Fibroblast of peridontal ligament (primary cell): ENCODE measurements at regions not wholly inside any gene's neighbourhood (a gene's known extent, or its start where the extent isn't known, plus 50 kb on each side); places are given as distances from the start of the nearest gene placed in this dataset.
"Not testable (repeated sequence)": the region's sequence is repeated elsewhere in the genome, so short reads cannot be mapped to it uniquely, and the experiment has no call there.

Experiments
- DNase-seq: peaks from one replicate; pipeline ENCODE4 v3.0.0-alpha.2; 2010; ENCODE audit errors: extremely low read depth

- no peak for DNase-seq
These were observed 152.6 kb downstream of the RTL9 start for GRCh38 chrX:110511238-110511637.

GRCh38 chrX:110512341-110512740, 153.7 kb downstream of the RTL9 start:
- no peak for DNase-seq

DNA sequence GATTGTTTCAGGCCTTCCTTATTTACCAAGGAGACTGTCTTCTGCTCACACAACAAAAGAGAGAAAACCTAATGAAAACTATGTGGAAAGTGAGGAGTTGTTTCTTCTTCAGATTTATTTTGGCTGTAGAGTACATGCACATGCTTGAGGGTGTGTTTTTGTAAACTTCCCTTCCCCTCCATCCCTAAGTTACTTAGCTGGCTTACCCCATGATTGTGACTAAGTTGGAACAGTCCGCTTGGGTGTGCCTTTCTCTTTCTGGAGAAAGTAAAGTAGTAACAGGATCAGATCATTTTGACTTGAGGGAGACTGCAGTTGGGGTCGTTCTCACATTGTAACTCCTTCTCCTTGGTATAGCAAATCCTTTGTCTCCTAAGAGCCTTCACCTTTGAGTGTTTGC, 155.9 kb downstream of the RTL9 start:
- DNase-seq, result no peak

- DNase-seq, result no peak
These were observed 160.9 kb downstream of the RTL9 start for GRCh38 chrX:110519501-110519900.

GRCh38 chrX:110519906-110520452, 161.3 kb downstream of the RTL9 start:
- DNase-seq, result no peak

- not testable (repeated sequence) for DNase-seq
These were observed 162.0 kb downstream of the RTL9 start for GRCh38 chrX:110520652-110521051.

DNA sequence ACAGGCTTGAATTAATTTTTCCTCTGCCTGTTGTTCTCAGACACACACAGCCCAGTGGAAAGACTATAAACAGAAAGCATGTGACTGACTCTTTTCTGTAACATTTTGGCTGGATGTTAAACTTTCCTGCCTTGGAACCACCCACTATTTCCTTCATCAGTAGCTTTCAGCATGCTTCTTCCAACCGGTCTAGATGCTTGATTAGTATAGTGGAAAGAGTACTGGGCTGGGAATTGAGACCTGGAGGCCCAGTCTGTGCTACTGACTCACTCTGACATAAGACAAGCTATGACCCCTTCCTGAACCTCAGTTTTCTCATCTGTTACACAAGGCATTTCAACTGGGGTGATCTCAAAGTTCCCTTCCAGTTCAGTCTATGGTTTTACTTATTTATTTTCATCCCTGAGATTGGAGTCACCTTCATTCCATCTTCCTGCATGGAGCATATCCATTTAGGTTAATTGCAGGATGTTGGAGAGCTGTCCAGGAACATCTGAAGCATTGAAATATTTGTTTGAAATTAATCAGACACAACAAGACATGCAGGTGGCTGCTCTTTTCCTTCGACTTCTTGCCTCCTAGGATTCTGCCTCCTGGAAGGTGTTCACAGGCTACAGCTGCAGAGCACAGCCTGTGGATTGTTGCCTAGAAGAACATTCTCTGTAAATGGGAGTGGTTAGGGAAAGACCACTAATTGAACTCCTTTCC, 173.4 kb downstream of the RTL9 start:
- peak; percentile 81 for DNase-seq

DNA sequence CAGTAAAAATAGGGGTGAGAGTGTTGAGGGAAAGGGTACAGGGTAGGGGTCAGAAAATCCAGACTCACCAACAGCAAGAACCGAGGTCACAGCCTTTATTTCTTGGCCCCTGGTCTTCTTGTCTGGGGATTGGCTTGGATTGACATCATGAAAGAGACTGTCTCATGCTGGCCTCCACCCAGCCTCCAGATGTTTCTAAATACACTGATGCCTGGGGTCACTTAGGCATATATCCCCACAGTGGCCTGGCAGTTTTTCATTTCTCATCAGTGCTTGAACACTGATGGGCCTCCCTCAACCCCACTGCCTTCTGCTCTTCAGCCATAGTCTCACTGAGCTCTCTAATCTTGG, 173.9 kb downstream of the RTL9 start:
- DNase-seq, result peak; percentile 30

- DNase-seq, result no peak
These were observed 178.2 kb downstream of the RTL9 start for GRCh38 chrX:110536816-110537215.

- DNase-seq, result peak; percentile 81
These were observed 182.6 kb downstream of the RTL9 start for GRCh38 chrX:110541266-110541665.

DNA sequence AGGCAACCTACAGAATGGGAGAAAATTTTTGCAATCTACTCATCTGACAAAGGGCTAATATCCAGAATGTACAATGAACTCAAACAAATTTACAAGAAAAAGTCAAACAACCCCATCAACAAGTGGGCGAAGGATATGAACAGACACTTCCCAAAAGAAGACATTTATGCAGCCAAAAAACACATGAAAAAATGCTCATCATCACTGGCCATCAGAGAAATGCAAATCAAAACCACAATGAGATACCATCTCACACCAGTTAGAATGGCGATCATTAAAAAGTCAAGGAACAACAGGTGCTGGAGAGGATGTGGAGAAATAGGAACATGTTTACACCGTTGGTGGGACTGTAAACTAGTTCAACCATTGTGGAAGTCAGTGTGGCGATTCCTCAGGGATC, 192.2 kb downstream of the RTL9 start:
- not testable (repeated sequence) for DNase-seq

- no peak for DNase-seq
These were observed 199.2 kb downstream of the RTL9 start for GRCh38 chrX:110557864-110558263.

GRCh38 chrX:110558406-110558805, 199.8 kb downstream of the RTL9 start:
- no peak for DNase-seq

- DNase-seq, result peak; percentile 76
These were observed 202.4 kb downstream of the RTL9 start for GRCh38 chrX:110561034-110561433.

- peak; percentile 60 for DNase-seq
These were observed 204.6 kb downstream of the RTL9 start for GRCh38 chrX:110563282-110563681.

GRCh38 chrX:110568441-110568840, 209.8 kb downstream of the RTL9 start:
- DNase-seq, result no peak

DNA sequence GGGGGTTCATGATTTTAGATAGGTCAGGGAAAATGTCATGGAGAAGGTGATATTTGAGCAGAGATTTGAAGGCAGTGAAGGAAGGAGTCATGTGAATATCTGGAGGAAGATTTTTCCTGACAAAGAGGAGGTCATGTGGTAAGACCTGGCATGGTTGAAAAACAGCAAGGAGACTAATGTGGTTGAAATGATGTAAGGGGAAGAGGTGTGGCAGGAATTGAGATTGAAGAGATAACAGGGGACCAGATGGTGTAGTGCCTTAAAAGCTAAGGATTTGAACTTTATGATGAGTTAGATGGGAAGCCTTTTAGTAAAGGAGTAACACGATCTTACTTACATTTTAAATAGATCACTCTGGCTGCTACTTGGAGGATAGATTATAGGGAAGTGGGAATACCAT, 210.9 kb downstream of the RTL9 start:
- no peak for DNase-seq

DNA sequence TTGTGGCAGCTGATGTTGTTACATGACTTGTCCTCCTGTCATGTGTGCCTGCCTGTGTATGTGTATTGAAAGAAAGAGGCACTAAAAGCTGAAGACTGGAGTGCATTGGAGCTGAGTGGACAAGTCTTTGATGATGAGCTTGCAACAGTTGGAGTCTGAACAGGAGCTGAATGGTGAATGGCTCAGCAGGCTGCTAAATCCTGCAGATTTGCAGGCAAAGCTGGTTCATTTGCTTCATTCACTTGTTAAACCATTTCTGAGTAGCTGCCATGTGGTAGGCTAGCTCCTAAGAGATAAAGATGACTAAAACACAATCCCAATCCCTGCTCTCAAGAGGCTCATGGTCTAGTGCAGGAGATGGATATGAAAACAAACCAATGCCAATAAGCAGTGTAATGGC, 217.3 kb downstream of the CHRDL1 start:
- no peak for DNase-seq

GRCh38 chrX:110584083-110584482, 211.5 kb downstream of the CHRDL1 start:
- no peak for DNase-seq

GRCh38 chrX:110588164-110588563, 207.5 kb downstream of the CHRDL1 start:
- no peak for DNase-seq

DNA sequence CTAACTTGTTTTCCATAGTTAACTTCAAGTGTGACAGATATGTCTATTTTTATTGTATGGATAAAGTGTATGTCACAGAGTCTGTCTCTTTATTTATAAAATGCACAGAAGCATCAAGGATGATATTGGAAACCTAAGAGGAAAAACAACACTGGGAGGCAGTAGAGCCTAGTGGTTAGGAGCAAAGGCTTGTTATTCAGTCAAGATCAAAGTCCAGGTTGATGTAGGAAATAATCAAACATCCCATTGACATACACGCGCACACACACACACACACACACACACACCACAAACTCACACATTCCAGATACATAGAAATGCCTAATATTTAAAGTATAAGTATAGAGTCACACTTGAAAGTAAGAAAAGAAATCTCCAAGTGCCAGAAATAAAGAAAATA, 206.8 kb downstream of the CHRDL1 start:
- no peak for DNase-seq

GRCh38 chrX:110600745-110601310, 194.8 kb downstream of the CHRDL1 start:
- no peak for DNase-seq

DNA sequence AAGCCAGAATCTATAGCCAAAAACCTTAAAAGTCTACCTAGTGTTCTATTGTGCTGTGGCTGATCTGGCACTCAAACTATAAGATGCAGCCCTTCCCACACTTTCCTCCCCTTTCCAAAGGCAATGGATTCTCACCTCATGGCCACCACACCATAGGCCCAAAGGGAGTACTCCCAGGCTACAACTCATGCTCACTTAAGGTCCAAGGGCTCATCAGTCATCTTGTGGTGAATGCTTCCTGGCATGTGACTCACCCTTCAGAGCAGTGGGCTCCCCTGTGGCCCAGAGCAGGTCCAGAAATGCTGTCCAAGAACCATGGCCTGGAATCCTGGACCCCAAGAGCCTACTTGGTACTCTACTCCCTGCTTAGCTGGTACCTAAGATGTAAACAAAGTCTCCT, 181.0 kb downstream of the CHRDL1 start:
- DNase-seq, result peak; percentile 0
